ENCODE measurements at regions not wholly inside any gene's neighbourhood (a gene's known extent, or its start where the extent isn't known, plus 50 kb on each side); places are given as distances from the start of the nearest gene placed in this dataset.
"Not testable (repeated sequence)": the region's sequence is repeated elsewhere in the genome, so short reads cannot be mapped to it uniquely, and the experiment has no call there.

DNA sequence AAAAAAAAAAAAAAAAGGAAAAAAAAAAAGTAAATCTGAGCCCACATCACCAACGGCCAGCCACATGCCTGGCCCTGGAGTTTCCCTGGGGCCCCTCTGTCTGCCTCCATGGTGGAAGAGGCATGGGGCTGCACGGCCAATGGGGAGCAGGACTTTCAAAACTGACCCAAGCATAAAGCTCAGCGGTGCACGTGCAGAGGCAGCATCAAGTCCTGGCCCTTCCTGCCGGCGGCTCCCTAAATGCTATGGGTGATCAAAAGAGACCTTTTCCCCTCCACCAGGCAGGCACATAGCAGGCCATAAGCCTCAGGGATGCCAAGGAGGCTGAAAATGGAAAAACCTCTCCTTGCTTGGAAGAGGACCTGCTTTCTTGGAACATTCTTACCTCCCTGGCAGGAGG lies 94.3 kb downstream of the OAT start:
- no peak for DNase-seq (ENCODE audit: low read depth)

DNA sequence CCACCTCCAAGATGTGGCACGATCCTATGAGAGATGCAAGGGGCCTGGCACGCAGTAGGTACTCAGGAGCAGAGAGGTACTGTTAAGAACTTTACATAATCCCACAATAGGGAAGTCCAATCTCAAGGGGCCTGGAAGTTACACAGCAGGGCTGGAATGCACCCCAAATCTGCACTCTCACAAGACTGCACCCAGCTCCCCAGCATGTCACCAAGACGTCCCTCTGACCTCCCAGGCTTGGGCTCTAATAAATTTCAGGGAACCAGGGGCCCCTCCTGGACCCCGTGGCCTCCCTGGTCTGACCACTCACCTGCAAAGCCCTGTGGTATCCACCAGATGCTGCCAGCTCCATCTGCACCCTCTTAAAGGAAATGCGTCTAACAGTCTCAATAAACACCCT lies 94.9 kb downstream of the OAT start:
- no peak for DNase-seq (ENCODE audit: low read depth)

DNA sequence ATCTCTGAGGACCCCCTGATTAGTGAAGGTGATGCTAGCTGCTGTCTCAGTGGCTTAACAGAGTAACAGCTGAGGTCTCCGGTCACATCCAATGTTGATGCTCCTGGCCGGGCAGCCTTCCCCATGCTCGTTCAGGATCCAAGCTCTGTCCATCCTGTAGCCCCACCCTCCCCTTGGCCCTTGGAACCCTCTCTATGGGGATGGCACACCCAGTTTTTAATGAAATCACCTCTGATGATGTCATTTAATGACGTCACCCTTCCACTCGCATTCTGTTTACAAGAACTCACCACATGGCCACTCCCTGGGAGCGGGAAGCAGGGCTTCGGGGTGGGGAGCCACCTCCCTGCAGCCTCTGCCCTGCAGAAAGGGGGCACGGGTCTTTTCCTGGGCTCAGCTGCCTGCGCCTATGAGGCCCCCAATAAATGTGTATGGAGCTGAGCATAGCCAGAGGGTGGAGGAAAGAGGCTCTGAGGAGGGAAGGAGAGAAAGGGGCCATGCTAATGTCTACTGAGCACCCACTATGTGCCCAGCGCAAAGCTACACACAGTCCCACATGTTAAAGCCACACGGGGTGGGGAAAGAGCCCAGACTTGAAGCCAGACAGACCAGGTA lies 95.5 kb downstream of the OAT start:
- DNase-seq (ENCODE audit: low read depth) = no peak

DNA sequence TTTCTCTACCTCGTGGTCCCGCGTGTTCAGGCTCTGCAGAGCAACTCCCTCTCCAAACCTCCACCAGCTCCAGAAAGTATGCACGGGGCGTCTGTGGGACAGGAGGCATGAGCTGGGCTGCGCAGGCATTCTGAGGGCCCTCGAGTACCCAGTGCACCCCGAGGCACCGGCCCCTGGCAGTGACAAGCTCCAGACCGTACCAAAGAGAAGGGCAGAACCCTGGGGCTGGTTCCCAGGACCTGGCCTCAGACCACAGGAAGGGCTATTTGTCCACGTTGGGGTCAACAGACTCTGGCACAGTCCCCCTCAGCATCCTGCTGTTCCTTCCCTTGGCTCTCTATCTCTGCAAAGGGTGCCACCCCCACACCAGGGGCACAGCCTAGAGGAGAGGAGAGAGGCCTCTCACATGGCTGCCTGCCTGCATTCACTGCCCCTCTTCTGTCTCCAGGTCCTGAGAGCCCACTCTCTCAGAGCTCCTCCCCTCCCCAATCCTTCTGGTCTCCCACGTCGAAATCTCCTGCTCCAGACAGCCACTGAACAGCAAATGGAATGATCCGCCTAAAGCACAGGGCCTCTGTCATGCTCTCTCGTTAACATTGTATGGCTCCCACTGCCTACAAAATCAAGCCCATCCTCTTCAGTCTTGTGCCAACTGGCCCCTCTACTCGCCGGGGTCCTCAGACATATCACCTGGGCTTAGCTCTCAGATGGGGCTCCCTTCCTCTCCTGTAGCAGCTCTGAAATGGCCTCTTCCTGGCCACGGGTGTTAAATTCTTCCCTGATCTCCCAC lies 96.3 kb downstream of the OAT start:
- DNase-seq (ENCODE audit: low read depth) = no peak

DNA sequence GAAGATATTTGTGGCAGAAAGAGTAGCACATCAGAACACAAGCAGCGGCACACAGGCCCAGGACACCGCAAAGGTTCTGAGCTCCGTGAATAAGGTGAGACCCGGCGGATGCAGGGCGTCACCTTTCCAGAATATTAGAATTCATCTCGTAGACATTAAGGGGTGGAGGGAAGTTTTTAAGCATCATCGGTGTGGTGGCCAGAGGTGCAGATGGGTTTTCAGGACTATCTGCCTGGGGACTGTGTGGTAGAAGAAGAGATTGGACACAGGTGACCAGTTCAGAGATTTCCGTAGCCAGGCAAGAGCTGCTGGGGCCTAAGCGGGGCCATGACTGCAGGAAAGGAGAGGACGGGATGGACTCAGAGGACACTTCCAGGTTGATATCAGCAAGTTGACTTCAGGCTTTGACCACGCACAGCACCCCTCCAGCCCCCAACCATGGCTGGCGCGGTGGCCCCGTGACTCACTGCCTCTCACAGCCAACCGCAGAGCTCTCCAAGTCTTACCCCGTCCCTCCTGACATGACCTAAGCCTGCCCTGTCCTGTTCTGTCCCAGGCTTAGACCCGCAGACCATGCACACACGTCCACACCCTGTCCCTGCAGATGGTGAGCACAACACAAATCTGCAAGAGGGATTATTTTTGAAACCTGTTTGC lies 97.2 kb downstream of the OAT start:
- no peak for DNase-seq (ENCODE audit: low read depth)

DNA sequence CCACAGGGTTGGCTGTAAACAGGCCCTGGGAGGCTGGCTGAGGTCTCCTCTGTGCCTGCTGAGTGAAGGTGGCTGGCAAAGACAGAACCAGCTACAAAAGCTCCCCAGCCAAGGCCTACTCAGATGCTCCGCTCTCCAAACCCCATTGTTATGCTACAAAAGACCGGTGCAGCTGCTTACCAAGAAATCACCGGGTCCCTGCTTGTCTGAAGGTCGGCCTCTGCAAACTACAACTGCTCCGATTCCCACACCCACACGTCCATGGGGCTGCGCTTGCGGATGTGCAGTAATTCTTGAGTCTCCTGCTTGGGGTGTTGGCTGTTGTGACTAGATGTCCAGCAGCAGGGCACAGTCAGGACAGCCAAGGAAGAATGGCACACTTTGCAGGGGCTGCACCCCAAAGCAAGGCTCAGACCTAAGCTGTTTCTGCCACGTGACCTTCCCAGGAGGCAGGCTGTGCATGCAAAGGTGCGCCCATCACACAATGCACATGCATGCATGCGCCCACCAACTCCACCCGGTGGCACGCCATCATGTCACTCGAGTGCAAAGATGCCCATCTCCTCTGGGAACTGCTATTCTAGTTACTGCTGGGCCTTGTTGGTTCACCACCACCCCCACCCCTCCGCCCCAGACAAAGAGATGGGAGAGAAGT lies 97.8 kb downstream of the OAT start:
- DNase-seq (ENCODE audit: low read depth) = no peak

DNA sequence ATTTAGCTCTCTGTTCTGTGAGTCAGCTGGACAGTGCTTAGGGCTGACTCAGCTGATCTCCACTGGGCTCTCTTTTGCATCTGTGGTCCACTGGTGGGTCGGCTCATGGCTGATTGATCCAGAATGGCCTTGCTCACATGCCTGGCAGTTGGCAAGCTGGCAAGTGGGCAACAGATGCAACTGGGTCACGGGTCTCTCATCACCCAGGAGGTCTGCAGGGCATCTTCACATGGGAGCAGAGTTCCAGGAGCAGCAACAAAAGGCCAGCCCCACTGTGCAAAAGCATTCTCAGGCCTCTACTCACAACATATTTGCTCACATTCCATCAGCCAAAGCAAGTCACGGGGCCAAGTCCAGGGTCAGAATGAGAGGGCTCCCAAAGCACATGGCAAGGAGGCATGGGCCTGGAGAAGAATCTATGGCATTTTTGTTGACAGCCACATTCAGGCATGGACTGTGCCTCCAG lies 98.8 kb downstream of the OAT start:
- no peak for DNase-seq (ENCODE audit: low read depth)

DNA sequence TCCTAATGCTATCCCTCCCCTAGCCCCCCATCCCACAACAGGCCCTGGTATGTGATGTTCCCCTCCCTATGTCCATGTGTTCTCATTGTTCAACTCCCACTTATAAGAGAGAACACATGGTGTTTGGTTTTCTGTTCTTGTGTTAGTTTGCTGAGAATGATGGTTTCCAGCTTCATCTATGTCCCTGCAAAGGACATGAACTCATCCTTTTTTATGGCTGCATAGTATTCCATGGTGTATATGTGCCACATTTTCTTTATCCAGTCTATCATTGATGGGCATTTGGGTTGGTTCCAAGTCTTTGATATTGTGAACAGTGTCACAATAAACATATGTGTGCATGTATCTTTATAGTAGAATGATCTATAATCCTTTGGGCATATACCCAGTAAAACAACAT lies 99.2 kb downstream of the OAT start:
- DNase-seq (ENCODE audit: low read depth) = not testable (repeated sequence)

DNA sequence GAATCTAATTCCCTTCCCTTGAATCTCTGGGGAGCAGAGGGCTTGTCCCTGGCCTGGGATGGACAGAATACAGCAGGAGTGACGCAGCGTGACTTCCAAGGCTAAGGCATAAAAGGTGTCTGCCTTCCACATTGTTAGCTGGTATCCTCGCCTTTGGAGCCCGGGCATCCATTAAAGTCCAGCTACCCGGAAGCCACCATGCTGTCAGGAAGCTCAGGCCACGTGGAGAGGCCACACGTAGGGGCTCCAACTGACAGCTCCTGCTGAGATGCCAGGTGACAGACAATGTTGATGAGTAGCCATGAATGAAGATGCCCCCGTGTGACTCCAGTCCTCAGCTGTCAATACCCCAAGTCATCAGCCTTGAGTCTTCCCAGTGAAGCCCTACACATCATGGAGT lies 99.9 kb downstream of the OAT start:
- no peak for DNase-seq (ENCODE audit: low read depth)

DNA sequence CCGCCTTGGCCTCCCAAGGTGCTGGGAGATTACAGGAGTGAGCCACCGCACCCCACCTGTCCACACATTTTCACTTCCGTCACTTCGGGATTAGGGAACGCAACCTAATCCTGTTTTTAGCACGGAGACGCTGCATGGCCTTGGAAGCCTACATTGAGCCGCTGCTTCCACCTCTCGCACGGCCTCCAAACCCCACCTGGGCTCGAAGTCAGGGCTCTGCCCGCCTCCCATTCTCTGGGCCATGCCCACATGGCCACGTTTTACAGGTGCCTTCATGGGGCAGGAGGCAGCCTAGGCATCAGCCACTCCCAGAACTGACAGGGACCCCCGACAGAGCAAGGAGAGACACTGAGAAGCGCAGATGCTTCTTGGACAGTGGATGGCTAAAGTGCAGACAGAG lies 100.6 kb downstream of the OAT start:
- no peak for DNase-seq (ENCODE audit: low read depth)

DNA sequence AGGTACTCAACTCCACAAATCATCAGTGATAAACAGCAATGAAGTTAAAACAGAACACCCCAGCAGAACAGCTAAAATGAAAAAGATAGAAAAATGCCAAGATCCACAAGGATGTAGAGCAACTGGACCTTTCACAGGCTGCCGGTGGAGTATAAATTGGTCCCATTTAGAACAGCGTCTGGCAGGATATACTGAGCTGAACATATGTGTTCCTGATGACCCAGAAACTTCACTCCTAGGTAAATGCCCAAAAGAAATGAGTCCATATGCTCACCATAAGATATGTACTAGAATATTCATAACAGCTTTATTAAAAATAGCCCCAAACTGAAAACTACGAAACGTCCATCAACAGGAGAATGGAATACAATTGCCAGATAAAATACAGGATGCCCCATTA lies 102.4 kb downstream of the OAT start:
- DNase-seq (ENCODE audit: low read depth) = no peak

DNA sequence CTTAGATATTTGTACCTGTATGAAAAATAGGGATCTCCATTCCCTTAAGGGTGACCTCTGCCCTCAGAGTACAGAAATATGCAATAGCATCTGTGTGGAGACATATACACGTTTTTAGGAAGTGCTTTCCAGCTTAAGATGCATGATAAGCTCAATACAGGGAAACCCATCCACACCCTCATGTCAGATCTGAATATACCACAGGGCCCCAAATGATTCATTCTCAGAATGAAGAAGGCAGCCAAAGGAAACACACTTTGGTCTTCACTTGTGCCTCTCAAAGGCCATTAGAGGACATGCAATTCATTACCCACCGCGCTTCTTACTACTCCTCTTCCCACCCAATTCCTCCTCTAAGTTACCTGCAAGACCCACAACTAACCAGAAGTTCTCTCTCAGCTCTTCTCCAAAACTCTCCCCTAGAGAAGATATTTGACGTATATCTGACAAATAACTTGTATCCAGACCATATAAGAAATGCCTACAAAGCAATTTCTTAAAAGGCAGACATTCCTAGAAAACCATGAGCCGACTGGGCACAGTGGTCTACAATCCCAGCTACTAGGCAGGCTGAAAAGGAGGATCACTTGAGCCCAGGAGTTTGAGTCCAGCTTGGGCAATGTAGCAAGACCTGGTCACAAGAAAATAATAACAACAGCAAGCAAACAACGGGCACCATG lies 103.0 kb downstream of the OAT start:
- DNase-seq (ENCODE audit: low read depth) = no peak

DNA sequence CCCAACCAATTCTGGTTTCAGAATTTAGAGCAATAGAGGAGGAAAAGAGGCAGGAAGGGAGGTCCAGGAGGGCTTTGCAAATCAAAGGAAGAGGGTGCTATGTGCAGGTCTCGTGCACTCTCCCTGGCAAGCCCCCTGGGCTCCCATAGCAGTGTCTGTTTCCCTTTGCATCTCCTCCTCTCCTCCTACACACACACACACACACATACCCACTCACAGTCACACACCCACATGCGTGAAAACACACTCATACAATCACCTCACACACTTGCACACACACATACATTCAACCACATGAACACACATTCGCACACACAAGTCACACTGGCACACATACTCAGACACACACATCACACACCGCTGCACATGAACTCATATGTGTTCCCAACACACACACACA lies 105.3 kb downstream of the OAT start:
- DNase-seq (ENCODE audit: low read depth) = no peak

DNA sequence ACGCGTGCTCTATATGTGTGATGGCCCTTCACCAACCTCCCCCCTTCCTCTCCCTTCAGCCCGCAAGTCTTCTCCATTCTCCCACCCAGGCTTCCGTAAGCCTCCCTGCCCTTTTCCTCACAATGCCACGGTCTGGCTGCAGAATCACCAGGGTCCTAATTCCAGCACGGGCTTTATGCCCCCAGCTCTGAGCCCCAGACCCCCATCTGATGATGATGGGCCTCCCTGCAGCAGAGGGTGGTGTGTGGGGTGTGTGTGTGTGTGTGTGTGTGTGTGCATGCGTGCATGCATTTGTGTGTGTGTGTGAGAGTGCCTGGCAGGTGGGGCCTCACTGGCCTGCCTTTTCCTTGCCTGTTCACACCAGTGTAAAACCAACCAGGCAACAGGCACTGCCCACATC lies 109.9 kb downstream of the OAT start:
- DNase-seq (ENCODE audit: low read depth) = no peak

DNA sequence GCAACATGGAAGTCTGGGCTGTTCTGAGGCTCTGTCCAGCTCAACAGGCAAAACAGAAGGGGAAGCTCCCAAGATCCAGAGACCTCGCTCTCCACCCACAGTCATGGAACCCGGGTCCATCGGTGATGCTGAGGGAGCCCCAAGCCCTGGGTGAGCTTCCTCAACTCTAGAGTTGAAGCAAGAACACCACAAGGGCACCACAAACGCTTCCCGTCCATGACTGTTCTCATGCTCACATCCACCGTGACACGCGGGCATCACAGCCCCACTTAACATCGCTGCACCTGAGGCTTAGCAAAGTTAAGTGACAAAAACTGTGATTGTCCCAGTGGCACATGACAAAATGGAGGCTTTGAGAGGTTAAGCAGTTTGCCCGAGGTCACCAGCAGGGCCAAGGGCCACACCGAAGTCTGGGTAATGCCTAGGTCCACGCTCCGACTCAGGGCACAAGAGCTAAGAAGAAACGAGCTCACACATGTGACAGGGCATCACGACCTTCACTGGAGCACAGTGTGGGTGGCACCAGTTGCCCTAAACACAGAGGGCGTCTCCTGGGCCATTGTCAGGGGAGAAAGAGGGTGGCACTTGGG lies 110.6 kb downstream of the OAT start:
- no peak for DNase-seq (ENCODE audit: low read depth)

DNA sequence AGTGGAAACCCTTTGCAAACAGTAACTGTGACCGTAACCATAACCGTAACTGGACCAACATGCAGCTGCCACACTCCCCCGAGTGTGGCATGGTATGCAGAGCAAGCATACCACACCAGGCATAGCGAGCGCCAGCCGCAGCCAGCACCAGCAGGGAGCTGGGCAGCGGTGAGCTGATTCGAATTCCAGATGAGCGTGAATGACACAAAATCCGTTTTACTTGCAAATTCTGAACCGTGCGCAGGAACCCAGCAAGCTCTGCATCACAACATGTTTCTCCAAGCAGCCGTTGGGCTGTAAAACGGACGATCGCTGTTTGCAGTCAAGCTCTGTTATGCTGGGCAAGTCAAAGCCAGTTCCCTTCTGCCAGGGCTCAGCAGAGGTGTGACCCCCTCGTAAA lies 111.1 kb downstream of the OAT start:
- DNase-seq (ENCODE audit: low read depth) = no peak

DNA sequence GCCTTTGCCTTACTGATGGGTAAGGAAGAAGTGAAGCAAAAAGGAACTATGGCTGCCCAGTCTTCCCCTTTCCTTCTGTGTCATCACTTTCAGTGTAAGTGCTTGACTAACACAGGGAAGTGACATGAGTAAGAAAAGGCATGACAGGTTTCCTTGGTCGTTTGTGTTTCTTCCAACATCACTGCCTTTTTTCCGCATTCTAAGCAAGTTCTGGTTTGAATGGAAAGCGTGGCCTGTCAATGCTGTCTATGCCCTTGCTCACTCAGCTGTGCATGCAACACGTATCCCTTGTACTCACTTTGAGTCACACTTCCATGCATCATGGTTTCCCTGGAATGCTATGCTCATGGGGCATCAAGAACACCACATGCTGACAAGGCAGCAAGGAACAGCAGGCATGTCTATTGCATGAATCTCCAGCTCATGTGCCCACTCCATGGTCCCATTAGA lies 111.8 kb downstream of the OAT start:
- no peak for DNase-seq (ENCODE audit: low read depth)

DNA sequence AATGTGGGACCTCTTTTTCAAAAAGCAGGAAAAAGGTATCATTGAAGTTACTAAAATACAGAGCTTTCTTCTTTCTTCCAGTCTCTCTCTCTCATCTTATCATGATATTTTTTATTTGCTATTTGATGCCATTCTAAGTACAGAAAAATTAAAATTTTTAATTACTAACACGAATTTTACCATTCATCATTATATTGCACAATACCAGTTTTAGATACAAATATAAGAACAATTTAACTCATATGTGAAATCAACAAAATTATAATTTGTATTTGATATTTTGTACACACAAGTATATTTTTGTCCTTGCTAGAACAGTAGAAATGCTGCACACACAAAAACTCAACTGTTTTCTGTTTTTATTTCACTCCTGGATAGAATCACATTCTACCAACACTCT lies 112.2 kb downstream of the OAT start:
- no peak for DNase-seq (ENCODE audit: low read depth)

DNA sequence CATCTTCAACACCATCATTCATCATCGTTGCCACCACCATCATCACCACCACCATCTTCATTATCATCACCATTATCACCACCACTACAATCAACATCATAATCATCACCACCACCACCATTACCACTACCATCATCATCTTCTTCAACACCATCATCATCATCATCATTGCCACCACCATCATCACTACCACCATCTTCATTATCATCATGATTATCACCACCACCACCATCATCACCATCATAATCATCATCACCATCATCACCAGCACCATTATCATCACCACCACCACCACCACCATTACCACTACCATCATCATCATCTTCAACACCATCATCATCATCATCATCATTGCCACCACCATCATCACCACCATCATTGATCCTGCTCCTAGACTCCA lies 112.7 kb downstream of the OAT start:
- DNase-seq (ENCODE audit: low read depth) = no peak

DNA sequence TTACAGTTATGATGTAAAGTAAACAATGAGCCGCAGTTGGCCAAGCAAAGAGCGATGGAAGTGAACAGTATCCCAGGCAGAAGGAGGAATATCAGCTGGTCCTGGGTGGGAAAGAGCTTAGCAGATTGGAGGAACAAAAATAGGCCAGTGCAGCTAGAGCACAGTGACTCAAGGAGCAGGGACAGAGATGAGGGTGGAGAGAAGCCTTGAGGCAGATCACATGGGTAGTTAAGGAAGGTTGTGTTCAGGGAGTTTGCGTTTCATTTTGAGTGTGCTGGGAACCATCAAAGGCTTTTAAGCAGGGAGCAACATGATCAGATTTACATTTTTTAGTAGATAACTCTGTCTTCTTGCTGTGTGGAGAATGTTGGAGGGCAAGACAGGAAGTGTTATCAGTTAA lies 113.6 kb downstream of the OAT start:
- no peak for DNase-seq (ENCODE audit: low read depth)

DNA sequence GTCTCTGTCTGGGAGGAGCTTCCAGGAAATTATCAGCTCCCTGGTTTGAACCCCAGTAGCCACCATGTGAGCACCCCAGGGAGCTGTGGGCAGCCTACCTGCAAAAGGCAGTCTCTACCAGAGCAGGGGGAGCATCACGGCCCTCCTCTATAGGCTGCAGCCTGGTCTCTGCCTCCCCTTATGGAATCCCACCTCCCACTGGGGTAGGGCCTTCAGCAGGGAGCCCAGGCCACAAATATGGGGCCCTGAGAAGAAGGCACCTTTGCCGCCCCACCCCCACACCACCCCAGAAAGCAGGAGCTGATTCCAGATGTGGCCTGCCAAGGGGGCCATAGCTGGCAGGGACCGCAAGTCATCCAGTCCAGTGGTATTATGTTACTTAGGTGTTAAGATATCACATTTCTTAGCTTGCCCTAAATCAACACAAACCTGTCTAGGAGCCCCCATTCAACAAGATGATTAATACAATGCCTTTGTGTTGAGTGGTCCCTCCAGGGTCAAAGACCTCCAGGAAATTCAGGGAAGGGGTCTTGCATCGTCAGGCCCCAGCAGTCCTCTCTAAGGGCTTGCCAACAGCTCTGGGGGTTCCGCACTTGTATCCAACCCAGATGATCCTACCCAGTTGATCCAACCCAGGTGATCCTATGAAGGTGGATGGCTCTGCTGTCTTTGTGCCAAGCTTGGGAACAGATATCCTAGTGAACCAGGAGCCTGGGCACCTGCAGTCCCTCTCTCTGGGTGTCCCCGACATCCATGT lies 114.9 kb downstream of the OAT start:
- DNase-seq (ENCODE audit: low read depth) = no peak
